ENCODE measurements at regions not wholly inside any gene's neighbourhood (a gene's known extent, or its start where the extent isn't known, plus 50 kb on each side); places are given as distances from the start of the nearest gene placed in this dataset.

DNA sequence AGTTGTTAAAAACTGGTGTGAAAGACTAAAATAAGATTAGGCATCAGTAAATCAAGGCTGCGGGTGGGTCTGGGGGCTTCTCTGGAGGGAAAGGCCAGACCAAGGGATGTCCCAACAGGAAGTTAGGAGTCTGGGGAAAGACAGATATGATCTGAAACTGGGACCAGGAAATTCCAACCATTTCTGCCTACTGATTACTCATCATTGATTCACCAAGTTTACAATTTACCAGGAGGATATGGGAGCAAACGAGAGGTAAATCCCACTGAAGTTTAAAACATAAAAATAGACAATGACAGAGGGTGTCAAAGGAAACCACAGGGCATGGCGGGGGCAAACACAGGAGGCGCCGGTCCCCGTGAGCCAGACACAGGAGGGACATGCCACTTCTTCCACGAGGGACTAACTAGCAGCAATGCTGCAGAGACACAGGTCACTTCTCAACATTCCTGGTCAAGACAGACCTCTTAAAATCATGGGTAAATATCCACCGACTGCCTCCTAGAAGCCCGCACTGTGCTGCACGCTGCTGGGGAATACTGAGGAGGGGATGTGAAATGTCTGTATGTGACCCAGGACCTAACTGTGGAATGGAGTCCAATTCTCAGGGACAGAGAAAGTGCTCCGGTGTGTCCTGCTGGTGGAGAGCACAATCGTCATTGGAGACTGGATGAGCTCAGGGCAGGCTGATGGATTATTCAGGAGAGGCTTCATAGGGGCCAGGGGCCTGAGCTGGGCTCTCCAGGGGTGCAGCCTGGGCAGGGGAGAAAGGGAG is 153.4 kb upstream of the KLF14 start:
- DNase-seq (ENCODE audit: low spot score) (no peak), ATAC-seq (no peak)
- Mint-ChIP-seq H3K27me3 (ENCODE audit: low read depth) (no peaks in the 10 kb centered on the region), H3K4me1 (peaks cover 12% of the 10 kb centered on the region), H3K36me3 (0 out of 2 replicates have a peak, but pooled peaks cover 3% of the 10 kb centered on the region), H3K27ac (0 out of 2 replicates have a peak overlapping the region, but pooled peaks have one; percentile 36), H3K4me3 (no peak overlapping the region), H3K9me3 (no peaks in the 10 kb centered on the region)
- POLR2A ChIA-PET = no interaction called here
- TF ChIP-seq ZNF416 (CRISPR knock-in tag; IDR thresholded peaks at IDR 0.05) = no peak
- no peak for TF ChIP-seq GTF2I (CRISPR knock-in tag; conservative IDR thresholded peaks at IDR 0.05)
- no peak for TF ChIP-seq ZNF219 (CRISPR knock-in tag; IDR thresholded peaks at IDR 0.05; ENCODE audit: borderline replicate concordance)
- no peak for TF ChIP-seq SP1 (CRISPR knock-in tag; conservative IDR thresholded peaks at IDR 0.05)
- TF ChIP-seq SOX15 (CRISPR knock-in tag; IDR thresholded peaks at IDR 0.05) = no peak
- TF ChIP-seq, protein P1, sequence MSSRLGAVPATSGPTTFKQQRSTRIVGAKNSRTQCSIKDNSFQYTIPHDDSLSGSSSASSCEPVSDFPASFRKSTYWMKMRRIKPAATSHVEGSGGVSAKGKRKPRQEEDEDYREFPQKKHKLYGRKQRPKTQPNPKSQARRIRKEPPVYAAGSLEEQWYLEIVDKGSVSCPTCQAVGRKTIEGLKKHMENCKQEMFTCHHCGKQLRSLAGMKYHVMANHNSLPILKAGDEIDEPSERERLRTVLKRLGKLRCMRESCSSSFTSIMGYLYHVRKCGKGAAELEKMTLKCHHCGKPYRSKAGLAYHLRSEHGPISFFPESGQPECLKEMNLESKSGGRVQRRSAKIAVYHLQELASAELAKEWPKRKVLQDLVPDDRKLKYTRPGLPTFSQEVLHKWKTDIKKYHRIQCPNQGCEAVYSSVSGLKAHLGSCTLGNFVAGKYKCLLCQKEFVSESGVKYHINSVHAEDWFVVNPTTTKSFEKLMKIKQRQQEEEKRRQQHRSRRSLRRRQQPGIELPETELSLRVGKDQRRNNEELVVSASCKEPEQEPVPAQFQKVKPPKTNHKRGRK (CRISPR knock-in tag; IDR thresholded peaks at IDR 0.05; ENCODE audit: borderline replicate concordance) = no peak
- CTCF ChIA-PET = interaction anchor here (0.8 to 5.7 kb wide), 5 partner anchors 8 to 120 kb away, joined by 3 to 78 read pairs (median 6); no protein-coding TSS in a partner anchor

DNA sequence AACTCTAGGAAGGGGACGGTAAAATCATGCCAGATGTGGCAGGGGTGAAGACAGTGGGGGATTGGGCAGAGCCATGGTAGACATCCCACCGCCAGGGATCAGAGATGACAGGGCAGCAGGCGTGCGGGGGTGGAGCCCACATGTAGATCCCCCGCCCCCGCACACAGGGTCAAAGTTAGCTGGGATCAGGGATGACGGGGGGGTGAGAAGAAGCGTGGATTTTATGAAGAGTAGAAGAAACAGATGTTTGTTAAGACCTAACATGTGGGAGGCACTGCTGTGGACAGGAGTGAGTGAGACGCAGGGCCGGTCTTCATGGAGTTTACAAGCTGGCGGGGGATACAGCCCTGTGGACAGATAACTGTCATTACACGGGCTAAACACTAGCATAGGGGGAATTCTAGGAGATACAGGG is 154.0 kb upstream of the KLF14 start:
- no peak for ATAC-seq
- Mint-ChIP-seq H3K27ac (no peak overlapping the region), H3K4me1 (peaks cover 12% of the 10 kb centered on the region), H3K4me3 (no peak overlapping the region), H3K9me3 (no peaks in the 10 kb centered on the region), H3K36me3 (0 out of 2 replicates have a peak, but pooled peaks cover 3% of the 10 kb centered on the region), H3K27me3 (ENCODE audit: low read depth) (no peaks in the 10 kb centered on the region)
- no peak for TF ChIP-seq ATF1 (CRISPR knock-in tag; IDR thresholded peaks at IDR 0.05)
- TF ChIP-seq OVOL2 (CRISPR knock-in tag; IDR thresholded peaks at IDR 0.05; ENCODE audit: borderline replicate concordance) = no peak
- no peak for TF ChIP-seq CBFB (CRISPR knock-in tag; IDR thresholded peaks at IDR 0.05; ENCODE audit: low read depth)
- TF ChIP-seq, protein P2, sequence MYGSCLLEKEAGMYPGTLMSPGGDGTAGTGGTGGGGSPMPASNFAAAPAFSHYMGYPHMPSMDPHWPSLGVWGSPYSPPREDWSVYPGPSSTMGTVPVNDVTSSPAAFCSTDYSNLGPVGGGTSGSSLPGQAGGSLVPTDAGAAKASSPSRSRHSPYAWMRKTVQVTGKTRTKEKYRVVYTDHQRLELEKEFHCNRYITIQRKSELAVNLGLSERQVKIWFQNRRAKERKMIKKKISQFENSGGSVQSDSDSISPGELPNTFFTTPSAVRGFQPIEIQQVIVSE (CRISPR knock-in tag; IDR thresholded peaks at IDR 0.05; ENCODE audit: borderline replicate concordance) = no peak
- TF ChIP-seq, protein P3, sequence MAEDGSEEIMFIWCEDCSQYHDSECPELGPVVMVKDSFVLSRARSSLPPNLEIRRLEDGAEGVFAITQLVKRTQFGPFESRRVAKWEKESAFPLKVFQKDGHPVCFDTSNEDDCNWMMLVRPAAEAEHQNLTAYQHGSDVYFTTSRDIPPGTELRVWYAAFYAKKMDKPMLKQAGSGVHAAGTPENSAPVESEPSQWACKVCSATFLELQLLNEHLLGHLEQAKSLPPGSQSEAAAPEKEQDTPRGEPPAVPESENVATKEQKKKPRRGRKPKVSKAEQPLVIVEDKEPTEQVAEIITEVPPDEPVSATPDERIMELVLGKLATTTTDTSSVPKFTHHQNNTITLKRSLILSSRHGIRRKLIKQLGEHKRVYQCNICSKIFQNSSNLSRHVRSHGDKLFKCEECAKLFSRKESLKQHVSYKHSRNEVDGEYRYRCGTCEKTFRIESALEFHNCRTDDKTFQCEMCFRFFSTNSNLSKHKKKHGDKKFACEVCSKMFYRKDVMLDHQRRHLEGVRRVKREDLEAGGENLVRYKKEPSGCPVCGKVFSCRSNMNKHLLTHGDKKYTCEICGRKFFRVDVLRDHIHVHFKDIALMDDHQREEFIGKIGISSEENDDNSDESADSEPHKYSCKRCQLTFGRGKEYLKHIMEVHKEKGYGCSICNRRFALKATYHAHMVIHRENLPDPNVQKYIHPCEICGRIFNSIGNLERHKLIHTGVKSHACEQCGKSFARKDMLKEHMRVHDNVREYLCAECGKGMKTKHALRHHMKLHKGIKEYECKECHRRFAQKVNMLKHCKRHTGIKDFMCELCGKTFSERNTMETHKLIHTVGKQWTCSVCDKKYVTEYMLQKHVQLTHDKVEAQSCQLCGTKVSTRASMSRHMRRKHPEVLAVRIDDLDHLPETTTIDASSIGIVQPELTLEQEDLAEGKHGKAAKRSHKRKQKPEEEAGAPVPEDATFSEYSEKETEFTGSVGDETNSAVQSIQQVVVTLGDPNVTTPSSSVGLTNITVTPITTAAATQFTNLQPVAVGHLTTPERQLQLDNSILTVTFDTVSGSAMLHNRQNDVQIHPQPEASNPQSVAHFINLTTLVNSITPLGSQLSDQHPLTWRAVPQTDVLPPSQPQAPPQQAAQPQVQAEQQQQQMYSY (CRISPR knock-in tag; IDR thresholded peaks at IDR 0.05) = no peak
- TF ChIP-seq, protein P4, sequence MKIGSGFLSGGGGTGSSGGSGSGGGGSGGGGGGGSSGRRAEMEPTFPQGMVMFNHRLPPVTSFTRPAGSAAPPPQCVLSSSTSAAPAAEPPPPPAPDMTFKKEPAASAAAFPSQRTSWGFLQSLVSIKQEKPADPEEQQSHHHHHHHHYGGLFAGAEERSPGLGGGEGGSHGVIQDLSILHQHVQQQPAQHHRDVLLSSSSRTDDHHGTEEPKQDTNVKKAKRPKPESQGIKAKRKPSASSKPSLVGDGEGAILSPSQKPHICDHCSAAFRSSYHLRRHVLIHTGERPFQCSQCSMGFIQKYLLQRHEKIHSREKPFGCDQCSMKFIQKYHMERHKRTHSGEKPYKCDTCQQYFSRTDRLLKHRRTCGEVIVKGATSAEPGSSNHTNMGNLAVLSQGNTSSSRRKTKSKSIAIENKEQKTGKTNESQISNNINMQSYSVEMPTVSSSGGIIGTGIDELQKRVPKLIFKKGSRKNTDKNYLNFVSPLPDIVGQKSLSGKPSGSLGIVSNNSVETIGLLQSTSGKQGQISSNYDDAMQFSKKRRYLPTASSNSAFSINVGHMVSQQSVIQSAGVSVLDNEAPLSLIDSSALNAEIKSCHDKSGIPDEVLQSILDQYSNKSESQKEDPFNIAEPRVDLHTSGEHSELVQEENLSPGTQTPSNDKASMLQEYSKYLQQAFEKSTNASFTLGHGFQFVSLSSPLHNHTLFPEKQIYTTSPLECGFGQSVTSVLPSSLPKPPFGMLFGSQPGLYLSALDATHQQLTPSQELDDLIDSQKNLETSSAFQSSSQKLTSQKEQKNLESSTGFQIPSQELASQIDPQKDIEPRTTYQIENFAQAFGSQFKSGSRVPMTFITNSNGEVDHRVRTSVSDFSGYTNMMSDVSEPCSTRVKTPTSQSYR (CRISPR knock-in tag; IDR thresholded peaks at IDR 0.05) = no peak
- TF ChIP-seq, protein P5, sequence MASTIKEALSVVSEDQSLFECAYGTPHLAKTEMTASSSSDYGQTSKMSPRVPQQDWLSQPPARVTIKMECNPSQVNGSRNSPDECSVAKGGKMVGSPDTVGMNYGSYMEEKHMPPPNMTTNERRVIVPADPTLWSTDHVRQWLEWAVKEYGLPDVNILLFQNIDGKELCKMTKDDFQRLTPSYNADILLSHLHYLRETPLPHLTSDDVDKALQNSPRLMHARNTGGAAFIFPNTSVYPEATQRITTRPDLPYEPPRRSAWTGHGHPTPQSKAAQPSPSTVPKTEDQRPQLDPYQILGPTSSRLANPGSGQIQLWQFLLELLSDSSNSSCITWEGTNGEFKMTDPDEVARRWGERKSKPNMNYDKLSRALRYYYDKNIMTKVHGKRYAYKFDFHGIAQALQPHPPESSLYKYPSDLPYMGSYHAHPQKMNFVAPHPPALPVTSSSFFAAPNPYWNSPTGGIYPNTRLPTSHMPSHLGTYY (CRISPR knock-in tag; IDR thresholded peaks at IDR 0.05) = no peak
- no peak for TF ChIP-seq NR3C1 (CRISPR knock-in tag; conservative IDR thresholded peaks at IDR 0.05; ENCODE audit: low read depth)
- TF ChIP-seq IRF2 (CRISPR knock-in tag; IDR thresholded peaks at IDR 0.05; ENCODE audit: borderline replicate concordance, low read depth) = no peak
- no peak for TF ChIP-seq ZNF232 (CRISPR knock-in tag; IDR thresholded peaks at IDR 0.05)
- no peak for TF ChIP-seq GABPB1 (CRISPR knock-in tag; IDR thresholded peaks at IDR 0.05)
- TF ChIP-seq, protein P1 (CRISPR knock-in tag; IDR thresholded peaks at IDR 0.05; ENCODE audit: borderline replicate concordance) = no peak
- no peak for TF ChIP-seq SP1 (CRISPR knock-in tag; conservative IDR thresholded peaks at IDR 0.05)
- TF ChIP-seq PRRX2 (CRISPR knock-in tag; IDR thresholded peaks at IDR 0.05) = no peak
- no peak for TF ChIP-seq SMAD3 (CRISPR knock-in tag; IDR thresholded peaks at IDR 0.05; ENCODE audit: borderline replicate concordance)
- no peak for DNase-seq (ENCODE audit: low spot score)
- ChIA-PET CTCF (interaction anchor here (1.0 to 5.7 kb wide), 2 partner anchors 8 to 12 kb away, joined by 6 to 78 read pairs; no protein-coding TSS in a partner anchor), POLR2A (interaction anchor here (1.1 kb wide), 1 partner anchor 12 kb away, joined by 3 read pairs; no protein-coding TSS in a partner anchor)

Measured in WTC11 (cell line).